ENCODE measurements at regions not wholly inside any gene's neighbourhood (a gene's known extent, or its start where the extent isn't known, plus 50 kb on each side); places are given as distances from the start of the nearest gene placed in this dataset.

DNA sequence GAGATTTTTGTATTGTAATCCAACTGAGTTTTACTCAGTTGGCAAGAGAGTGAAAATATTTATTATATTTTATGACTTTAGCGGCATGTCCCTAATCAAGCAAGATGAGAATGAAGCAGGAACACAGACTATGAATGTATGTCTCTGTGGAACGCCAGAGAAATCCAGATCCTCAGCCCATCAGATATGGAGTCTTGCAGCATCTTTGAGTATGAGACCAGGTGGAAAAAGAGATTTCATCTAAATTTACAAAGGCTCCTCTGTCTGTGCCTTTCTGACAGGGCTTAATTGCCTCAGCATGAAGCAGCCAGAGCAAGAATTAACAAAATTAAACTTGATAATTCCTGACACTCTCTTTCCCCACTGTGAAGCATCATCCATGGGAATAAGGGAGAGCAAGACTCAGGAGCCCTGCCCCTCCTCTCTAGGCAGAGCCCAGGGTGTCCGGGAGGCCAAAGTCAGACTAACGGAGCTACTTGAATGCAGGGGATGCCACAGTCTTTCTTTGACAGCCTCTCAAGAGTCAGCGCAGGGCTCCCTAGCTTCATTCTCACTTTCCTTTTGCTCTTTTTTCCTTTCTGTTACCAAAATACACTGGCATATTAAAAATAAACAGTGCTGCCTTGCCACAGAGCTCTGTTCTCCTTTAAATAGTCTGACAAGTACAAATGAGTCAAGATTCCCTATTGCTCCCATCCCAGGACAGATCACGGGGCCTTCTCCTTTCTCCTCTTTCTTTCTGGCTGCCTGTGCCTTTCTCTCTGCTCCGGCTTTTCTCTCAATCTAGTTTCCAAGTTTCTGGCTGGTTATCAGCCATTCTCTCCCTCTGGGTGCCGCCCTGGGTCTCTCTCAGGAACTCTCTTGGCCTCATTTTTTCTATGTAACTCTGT lies 132.2 kb upstream of the INHBA start:
- no peak for DNase-seq

DNA sequence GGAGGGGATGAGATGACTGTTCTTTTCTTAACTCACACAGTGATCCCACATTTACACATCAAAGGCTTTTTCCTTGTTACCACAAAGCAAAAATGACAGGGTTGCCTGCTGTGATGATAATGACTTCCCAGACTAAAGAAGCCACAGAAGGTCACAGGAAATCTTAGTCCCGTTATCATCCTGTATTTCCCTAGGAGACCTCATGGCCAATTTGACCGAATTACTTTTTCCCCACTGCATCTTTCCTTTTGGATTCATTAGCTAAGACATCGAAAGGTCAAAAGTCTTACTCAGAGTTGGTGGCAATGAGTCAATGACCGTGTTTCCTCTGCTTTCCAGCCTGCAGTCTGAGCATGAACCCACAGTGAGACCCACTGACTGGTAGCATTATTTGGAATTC lies 130.1 kb upstream of the INHBA start:
- no peak for DNase-seq

DNA sequence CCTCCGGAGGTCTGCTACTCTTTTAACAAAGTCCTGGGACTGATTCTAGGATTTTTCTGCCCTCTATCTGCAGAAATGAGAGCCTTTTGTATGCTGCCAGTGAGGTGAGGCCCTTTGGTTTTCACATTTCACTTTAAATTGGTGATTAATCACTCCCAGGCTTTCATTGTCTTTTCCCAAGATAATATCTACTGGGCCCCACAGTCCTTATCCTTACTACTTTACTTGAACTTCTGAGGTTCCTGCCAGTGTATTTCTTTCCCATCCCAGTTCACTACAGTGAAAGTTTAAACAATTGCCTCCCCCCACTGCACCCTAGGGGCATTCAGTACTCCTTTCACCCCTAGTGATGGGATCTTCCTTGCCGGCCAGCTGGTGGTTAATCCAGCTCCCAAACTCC lies 127.4 kb upstream of the INHBA start:
- no peak for DNase-seq

DNA sequence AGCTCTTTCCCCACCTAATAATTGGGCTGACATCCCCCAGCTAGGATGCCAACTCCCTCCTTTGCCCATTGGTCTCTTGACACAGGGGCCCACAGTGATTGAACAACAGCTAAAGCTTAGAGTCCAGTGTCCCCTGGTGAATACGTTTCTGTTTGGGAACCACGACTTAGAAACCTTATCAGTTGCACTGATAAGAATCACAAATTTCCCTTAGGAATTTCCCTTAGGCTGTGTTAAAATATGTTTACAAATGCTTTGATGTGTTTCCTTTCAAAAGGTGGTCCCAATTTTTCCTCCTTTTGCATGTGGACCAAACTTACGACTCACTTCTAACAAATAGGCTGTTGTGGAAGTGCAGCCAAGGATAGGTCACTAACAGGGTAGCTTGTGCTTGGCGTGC lies 126.0 kb upstream of the INHBA start:
- DNase-seq, result no peak

DNA sequence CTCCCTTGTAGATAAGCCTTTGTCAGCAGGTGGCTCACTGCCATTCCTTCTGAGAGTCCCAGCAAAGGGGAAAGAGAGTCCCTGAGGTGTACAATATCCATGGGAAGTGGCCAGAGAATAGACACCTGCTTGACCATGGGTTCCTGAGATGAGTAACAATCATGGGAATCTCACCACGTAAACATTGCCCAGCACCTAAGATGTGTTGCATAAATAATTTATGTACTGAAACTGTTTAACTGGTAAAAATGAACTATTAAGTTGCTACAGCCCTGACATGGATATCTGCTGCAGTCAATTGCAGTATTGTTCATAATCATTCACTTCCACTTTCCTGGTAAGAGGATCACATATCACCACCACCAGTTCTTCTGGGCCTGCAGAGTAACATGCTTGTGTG lies 123.8 kb upstream of the INHBA start:
- DNase-seq, result no peak

DNA sequence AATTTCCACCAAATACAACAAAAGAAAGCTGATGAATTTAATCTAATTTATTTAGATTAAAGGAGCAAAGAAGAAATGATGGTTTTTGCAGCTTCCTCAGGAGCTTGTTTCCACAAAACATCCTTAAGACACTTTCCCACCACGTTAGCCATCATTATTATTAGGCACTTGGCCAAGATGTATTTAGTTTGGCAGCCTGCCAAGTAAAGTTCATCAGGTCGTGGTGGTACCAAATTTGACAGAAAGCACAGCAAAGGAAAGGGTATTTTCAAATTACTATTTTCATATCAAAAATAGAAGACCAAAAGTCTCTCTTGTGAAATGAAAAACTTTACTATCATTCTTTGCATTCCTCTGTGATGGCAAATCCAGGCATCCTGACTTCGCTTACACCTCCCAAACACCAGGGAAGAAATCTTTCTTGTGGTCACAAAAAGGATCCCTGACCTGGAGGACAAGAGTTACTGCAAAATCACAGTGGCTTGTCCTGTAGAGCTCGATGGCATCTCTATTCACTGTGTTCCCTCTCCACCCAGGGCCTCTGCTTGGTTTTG lies 123.1 kb upstream of the INHBA start:
- no peak for DNase-seq

DNA sequence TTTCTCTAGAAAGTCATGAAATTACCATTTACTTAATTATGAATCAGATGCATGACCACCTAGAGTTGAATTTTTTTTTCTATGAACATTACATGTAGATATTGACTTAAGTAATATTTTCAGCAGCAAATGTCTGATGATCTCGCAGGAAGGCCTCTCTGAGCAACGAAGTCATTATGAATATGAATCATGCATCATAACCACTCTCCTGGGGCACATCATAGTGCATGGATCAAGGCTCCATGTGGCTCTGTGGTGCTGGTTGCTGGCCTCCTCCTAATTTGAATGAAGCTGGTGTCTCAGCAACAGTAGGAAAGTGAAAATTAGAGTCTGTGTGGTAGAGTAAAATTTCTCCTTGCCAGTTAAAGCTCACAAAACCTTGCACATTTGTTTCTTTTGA lies 121.4 kb upstream of the INHBA start:
- no peak for DNase-seq

DNA sequence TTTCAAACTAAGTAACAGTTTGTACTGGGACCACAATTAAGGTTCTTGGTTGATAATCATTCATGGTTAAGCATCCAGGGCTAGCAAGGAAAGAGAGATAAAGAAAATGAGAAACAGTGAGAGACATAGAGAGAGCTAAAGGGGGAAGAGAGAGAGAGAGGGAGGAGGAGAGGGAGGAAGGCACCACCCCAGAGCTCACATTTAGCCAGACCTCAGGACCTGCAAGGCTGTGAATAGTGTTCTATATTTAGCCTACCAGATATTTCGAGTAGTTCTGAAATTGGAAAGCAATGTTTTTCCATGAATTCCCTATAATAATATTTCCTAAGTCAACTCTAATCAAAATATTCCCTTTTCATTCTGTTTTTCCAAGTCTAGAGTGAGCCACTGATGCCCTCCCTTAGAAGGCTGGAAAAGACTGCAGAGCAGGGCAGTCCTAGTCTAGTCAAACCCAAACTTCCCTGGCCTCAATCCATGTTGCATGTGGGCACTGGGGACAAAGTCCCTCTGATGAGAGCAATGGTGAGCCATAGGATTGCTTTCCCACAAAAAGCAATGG lies 119.4 kb upstream of the INHBA start:
- no peak for DNase-seq

DNA sequence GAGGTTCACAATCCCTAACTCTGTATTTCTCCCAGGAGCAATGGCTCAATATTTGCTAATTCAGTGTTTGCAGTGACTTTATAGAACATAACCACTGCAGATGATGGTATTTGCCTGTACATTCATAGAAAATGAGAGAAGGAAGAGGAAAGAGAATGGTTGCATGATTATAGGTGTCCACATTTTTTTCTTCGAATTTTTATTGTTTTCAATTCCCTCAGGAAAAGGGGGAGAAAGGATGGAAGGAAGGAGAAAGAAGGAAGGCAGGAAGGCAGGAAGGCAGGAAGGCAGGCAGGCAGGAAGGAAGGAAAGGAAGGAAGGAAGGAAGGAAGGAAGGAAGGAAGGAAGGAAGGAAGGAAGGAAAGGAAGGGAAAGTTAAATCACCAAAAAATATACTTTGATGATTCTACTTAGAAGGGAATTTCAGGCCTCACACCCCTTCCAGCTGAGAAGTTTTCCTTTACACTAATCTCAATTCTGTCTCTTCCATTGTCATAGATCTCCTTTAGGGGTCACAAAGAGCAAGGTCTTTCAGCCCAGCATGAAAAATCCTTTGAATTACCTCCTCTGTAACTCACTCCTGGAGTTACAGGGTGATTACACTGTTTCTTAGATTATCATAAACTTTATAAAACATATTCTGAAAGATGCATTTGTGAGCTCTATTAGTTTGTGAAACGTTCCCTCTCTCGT lies 118.8 kb upstream of the INHBA start:
- DNase-seq, result no peak

DNA sequence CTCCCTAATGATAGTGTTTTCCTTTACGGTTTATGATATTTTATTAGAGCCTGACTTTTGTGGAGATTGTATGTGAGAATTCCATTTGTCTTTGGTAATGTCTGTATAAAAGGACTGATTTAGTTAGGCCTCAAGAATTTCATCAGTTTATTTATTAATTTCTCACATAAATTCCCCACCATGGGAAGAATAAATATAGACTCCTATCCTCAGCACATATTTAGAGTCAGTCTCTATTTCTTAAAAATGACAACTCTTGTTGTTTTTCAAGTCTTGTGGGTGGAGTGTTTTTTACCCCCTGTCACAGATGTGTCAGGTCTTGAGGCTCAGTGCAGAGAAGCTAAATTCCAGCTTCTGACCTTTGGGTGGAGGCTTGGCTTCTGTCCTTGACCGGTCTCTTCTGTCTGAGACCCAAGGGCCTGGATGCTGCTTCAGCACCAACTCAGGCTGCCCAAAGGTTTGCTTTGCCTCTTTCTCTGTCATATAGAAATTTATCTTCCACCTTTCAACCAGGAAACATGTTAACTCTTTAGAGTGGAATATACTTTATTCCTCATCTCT lies 117.3 kb upstream of the INHBA start:
- DNase-seq, result no peak

DNA sequence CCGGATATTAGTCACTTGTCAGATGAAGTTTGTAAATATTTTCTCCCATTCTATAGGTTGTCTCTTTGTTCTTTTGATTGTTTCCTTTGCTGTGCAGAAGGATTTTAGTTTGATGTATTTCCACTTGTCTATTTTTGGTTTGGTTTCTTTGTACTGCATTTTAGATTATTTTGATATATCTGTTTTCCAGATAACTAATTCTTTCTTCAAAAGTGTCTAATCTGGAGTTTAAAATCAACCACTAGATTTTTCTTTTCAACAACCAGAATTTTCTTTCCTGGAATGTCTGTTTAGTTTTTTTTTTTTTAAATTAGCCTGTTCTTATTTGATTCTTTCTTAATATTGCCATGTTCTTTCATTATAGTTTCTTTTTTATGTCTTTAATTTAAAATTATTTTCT lies 116.8 kb upstream of the INHBA start:
- no peak for DNase-seq

DNA sequence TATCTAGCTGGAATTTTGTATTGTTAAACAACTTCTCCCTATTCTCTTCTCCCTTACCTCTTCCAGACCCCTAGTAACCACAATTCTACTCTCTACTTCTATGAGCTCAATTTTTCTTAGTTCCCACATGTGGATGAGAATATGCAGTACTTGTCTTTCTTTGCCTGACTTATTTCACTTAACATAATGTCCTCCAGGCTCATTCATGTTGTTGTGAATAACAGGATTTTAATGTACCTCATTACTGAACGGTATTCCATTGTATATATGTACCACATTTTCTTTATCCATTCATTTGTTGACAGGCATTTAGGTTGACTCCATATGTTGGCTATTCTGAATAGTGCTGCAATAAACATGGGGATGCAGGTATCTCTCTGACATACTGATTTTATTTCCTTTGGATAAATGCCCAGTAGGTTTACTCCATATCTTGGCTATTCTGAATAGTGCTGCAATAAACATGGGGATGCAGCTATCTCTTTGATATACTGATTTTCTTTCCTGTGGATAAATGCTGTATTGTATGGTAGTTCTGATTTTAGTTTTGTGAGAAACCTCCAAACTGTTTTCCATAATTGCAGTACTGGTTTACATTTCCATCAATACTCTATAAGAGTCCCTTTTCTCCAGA lies 116.0 kb upstream of the INHBA start:
- DNase-seq, result no peak

DNA sequence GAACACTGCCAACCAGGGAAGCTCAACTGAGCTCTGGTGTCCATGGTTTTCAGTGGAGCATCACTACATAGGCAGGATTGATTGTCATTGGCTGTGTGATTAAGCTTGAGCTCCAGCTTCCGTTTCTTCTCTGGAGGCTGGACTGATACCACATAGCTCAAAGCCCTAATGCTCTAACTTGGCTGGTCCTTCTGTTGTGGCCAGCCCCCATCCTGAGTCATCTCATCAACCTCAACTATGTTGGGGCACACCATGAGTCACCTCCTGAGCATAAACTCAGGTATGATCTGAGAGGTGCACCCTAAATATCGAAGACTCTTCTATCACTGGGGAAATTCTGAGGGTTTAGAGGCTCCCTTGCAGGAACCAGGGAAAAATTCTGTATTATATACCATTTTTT lies 114.5 kb upstream of the INHBA start:
- no peak for DNase-seq

DNA sequence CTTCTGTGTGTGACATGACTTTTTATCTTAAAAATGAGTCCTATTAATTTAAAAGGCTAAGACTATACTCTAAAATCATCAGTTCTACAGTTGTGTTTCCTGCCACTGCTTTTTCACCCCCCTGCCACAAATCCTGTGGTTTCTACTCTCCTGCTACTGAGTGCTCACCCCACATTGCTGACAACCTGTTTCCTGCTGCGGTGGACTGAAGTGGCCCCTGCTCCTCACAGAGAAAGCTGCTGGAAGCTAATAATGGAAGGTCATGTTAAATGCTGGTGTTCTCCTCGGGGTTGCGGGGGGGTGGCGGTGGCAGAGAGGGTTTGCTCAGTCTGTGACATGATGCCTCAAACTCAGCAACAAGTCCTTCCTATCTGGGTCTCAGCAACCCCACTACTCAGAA lies 113.2 kb upstream of the INHBA start:
- DNase-seq, result peak in 3 of 56 donors; percentile 7 to 23 (median 22)

DNA sequence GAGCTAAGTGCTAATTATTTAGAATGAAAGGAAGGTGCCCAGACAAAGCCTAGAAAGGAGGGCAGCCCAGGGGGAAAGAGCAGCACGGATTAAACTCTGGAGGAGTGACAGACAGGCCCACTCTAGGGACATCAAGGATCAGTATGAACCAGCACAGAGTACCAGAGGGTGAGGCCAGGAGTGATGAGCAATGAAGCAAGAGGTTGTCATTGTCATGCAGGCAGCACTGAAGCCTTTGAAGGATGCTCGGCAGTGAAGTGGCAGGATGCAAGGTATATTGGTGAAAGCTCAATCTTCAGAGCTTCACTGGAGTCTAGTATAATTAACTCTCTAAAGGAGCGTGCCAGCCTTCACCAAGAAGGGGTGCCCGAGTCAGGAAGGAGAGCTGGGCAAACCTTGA lies 112.0 kb upstream of the INHBA start:
- DNase-seq, result no peak

DNA sequence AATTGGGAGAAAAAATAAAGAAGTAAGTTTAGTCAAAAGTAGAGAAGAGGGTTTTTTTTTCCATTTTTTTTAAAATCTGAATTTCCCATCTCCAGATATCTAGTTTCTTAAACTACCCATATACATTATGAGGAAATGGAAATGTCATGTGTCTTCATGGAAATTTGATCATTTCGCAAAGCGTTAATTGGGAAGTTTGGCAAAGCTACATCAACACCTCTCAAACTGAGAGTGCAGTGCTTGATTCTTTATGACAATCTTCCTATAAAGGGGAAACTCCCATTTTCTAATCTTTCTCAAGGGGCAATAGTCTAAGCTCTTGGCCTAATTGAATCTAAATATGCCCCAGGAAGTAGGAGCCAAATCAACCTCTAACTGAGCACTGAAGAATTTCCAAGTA lies 110.4 kb upstream of the INHBA start:
- no peak for DNase-seq

DNA sequence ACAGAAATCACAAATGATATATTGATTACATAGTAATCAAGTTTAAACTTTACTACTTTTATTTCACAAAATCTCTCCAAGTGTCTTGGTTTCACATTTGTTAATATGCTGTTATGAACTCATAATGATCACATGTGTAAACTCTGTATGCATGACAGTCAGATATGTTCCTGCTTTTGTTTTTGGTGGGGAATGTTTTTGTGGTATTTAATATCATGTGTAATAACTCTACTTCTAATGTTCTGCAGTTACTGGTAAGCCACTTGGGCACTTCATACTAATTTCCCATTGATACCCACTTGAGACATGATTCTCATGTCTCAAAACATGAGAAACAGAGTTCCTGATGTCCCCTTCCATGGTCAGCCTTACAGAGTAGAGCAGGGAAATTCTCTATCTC lies 109.1 kb upstream of the INHBA start:
- no peak for DNase-seq

DNA sequence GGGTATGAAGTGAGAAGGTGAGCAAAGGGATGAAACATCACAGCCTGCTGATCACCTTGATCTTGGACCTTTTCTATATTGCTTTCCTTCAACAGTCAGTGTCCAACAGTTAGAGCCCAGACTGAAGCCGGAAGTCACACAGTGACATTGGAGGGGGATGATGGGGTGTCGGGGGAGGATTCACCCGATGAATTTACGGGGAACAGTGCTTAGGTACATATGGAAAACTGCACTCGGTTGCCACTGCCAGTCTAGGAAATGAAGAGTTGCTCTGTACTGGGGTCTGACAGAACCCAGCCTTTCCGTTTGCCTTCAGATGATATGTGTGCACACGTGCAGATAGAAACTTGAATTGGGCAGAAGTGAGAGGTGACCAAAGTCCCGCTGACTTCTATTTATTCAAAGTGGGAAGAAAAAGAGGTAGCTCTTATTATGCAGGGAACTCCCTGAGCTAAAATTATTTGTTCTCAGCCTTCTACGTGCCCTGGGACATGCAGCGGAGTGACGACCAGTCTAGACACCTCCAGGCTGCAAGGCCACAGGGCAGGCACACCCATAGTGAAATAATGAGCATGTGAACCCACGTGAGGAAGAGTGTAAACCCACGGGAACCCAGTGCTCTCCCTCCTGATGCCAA lies 107.2 kb upstream of the INHBA start:
- DNase-seq, result no peak

DNA sequence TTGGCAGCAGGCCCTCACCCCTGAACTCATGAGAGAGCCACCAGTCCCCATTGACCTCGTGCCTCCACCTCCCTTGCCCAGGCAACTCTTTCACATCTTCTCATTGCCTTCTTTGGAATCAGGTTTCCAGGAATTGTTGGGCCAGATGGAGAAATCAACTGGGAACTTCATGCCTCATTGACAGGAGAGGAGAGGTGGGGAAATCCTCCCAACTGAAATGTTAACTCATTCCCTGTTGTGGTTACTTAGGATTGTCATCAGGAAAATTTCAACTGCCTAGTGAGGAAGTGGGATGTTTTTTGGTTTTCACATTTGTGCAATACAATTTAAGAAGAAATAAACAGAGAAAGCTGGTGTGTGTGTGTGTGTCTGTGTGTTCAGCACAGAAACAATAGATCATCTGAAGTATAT lies 106.6 kb upstream of the INHBA start:
- no peak for DNase-seq

DNA sequence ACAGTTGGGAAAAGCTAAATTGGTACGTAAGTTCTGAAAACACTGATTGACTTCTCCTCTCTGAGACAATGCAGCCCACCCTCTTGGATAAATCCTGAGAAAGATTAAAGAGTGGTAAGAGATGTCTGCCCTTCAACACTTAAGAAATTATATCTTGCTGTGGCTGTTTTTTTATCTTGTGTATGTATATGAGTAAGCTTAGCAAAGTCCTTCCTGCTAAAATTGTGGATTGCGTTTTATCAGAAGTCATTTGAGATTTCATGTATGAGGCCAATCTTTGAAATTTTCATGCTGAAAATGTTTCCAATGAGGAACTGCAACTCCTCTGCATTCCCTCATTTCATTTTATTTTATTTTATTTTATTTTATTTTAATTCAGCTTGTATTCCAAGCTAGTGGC lies 106.2 kb upstream of the INHBA start:
- no peak for DNase-seq

DNA sequence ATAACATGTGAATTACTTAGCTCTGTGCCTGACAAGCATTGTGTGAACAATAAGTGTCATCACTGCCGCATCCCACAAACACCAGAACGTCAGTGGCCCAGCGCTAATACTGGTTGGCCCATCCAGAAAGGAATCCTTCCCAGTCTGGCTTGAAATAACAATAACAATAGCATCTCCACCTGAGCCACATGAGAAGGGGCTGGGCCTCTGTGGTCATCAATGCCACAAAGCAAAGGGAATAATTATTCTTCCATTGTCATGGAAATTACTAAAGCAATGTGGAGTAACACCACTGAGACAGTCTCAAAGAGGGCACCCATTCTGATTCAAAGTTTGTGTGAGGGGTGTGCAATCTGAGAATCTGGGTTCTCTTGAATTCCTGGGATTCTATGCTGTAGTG lies 105.7 kb upstream of the INHBA start:
- no peak for DNase-seq
